HG02763 (cell line): ENCODE measurements at regions not wholly inside any gene's neighbourhood (a gene's known extent, or its start where the extent isn't known, plus 50 kb on each side); places are given as distances from the start of the nearest gene placed in this dataset.

Experiments
- ATAC-seq: cut with Tn5 transposase; IDR thresholded peaks from one replicate; pipeline ENCODE4 v1.9.1; 2021; ENCODE audit warnings: mild to moderate bottlenecking, moderate library complexity; ENCODE audit not compliant: unreplicated experiment

GRCh38 chr2:200013906-200014305 is 58.5 kb downstream of the MAIP1 start:
- no peak for ATAC-seq

DNA sequence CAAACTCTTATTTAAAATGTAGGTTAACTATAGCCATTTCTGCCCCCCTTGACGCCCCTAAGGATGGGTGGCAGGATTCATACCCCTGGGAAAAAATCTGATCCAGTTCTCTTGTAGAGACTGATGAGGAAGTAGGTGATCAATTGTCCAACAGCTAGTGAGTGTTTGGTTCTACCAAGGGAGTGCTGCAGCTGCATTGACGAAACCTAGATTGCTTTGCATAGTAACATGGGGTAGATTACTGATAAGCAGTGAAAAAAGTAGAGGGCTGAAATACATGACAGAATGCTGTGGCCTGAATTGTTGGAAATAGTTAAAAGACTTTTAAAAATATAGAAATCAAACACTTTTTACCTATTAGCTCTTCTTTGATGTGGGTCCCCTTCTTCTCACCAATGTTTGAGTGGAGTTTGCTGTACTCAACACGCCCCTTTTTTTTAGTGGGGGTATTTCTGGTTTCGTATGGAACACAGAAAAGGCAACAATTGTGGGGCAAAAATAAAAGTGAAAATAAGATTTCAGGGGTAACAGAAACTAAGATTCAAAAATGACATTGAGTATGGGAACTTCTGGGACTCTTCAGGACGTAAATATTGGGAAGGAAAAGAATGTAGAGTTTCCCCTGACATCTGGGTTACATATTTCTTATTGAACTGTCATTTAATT is 66.2 kb downstream of the MAIP1 start:
- peak; percentile 89 for ATAC-seq

GRCh38 chr2:200022511-200022910 is 67.1 kb downstream of the MAIP1 start:
- ATAC-seq, result no peak

GRCh38 chr2:200023570-200023969 is 68.2 kb downstream of the MAIP1 start:
- ATAC-seq, result no peak

GRCh38 chr2:200025717-200026116 is 70.3 kb downstream of the MAIP1 start:
- no peak for ATAC-seq

GRCh38 chr2:200026332-200027230 is 71.2 kb downstream of the MAIP1 start:
- no peak for ATAC-seq

DNA sequence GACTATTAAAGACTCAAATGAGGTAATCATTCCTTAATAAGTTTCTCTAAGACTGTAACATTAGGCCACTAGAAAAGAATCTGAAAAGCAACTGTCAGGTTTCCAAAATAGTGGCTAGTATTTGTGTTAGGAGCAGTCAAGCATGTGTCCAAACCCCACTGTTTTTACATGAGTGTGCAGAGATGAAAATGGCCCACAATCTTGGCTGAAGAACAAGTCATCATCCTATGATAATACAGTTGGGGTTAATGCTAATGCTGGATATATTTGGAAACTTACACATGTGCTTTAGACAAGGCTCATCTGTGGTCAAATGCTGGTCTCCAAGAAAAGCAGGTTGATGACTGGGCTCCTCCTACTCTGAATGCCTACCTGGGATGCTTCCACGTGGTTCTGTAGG is 73.6 kb downstream of the MAIP1 start:
- no peak for ATAC-seq

DNA sequence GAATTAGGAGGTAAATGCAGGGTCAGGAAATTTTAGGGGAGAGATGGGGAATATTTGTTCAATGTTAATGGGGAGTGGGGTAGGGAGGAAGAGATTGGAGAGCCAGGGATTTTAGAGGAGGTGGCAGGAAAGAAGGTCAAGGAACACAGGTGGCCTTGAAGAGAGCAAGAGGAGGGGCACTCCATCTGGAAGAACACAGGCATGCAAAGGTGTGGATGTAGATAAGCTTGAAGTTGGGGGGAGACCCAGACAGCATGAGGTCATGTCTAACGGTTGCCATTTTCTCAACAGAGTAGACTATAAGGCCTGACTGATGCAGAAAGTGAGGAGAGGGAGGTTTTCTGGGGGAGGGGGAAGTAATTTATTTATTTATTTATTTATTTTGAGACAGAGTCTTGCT is 77.5 kb downstream of the MAIP1 start:
- ATAC-seq, result no peak

GRCh38 chr2:200033929-200034328 is 78.5 kb downstream of the MAIP1 start:
- ATAC-seq, result no peak

DNA sequence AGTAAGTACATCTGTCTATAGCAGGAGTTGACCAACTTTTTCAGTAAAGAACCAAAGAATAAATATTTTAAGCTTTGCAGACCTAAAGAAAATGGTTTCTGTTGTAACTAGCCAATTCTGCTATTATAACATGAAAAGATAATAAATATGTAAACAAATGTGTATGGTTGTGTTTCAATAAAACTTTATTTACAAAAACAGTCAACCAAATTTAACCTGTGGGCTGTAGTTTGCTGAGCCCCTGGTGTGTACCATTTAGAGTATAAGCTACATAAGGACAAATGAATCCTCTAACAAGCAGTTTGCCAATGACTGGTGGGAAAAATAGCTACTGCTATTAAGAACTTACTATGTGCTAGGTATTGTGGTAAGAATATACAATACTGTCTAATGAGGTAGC is 79.4 kb downstream of the MAIP1 start:
- no peak for ATAC-seq

- ATAC-seq, result no peak
Measured at GRCh38 chr2:200039724-200040650, 84.6 kb downstream of the MAIP1 start.

DNA sequence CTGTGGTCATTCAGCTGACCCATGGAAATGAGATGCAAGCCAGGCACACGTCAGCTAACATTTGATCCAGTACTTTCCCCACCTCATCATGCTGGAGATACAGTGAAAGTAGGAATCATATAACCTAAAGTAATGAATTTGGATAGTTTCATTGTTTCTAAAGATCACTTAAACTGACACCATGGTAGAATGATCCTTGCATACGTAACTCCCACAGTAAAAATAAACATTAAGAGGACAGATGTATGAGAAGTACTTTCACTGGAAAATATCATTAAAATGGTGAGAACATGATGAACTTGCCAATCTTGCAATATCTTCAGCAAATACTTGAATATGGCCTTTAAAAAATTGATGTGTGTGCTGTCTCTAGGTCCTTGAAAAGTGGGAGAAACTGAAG is 85.4 kb downstream of the MAIP1 start:
- no peak for ATAC-seq

DNA sequence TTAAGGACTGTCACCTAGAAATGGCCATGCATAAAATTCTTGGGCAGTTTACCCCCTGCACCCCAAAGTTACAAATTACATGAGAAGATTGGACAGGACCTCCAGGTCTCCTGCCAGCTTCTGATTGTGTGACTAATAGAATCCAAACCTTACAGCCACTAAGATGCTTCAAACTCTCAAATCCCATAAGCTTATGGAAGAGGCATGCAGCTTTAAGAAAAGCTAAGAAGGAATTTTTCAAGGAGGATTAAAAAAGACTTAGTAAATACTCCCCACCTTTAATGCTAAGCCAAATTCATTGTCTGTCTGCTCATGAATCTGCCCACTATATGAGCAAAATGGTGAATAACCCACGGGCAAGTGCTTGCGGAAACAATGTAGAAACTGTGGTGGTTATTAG is 86.3 kb downstream of the MAIP1 start:
- no peak for ATAC-seq

GRCh38 chr2:200042102-200042735 is 86.8 kb downstream of the MAIP1 start:
- ATAC-seq, result no peak

- ATAC-seq, result no peak
Measured at GRCh38 chr2:200042944-200043343, 87.6 kb downstream of the MAIP1 start.

DNA sequence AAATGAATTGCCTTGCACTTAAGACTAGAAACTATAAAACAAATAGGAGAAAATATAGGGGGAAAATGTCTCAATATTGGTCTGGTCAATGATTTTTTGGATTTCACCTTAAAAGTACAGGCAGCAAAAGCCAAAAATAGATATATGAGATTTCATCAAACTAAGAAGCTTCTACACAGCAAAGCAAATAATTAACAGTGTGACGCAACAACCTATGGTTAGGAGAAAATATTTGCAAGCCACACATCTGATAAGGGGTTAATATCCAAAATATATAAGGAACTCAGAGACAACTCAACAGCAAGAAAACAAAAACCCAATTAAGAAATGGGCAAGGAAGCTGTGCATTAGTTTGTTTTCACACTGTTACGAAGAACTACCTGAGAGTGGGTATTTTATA is 89.1 kb downstream of the MAIP1 start:
- no peak for ATAC-seq

DNA sequence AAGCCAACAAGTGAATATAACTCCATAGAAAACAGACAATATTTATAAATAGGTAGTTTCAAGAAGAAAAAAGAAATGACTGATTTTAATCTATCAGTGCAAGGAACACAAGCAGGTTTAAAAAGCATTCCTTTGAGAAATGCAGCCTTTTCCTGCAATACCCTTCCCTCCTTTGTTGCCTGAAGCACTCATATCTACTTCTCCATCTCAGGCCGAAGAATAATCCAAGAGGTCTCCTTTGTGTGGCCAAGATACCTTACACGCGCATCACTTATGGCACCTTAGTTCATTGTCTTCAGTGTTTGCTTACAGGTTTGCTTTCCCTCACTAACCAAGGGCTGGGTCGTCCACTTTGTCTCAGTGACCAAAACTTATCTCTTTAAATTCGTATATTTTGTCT is 93.0 kb downstream of the MAIP1 start:
- no peak for ATAC-seq

DNA sequence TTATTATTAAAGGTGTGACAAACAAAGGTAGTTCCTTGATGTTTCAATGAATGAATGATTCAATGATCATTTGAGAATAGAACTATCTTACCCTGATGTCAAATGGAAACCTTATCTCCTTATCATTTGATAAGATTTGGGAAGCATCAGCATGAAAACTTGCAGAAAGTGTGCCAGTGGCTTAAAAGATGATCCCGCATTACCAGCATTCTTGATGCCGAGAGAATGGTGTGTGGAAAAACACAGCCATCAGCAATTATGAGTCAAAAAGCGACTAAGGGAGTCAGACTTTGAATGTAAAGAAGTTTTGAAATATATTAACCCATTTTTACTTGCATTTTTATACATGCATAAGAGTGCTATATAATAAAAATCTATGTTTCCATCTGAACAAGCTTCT is 93.7 kb downstream of the MAIP1 start:
- no peak for ATAC-seq

DNA sequence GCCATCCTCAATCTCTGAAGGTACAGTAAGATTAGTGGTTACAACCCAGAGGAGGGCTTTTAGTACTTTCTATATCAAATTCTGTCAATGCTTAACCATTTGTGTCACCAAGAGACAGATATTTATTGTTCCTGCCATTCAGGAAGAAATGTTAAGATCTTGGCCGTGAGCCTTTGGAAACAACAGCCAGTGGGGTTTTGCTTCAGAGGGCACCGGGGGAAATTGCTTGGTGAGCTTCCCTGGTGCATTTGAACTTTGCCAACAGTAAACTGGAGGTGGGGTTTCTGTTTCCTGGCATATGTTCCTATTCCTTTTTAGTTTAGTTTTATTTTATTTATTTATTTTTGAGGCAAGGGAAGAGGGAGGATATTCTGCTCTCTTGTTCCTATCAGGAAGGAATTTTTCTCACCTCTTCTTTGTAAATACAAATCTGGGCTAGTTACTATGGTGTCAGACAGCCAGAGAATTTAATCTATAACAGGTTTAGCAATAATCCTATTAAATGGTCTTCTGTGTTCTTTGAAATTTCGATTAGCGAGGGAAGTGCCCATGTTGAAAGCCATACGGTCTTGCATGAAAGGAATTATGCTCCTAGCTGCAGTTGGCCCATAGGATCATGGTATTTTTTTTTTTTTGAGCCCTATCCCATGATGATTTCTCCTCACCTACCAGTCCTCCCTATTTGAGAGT is 95.7 kb downstream of the MAIP1 start:
- no peak for ATAC-seq

DNA sequence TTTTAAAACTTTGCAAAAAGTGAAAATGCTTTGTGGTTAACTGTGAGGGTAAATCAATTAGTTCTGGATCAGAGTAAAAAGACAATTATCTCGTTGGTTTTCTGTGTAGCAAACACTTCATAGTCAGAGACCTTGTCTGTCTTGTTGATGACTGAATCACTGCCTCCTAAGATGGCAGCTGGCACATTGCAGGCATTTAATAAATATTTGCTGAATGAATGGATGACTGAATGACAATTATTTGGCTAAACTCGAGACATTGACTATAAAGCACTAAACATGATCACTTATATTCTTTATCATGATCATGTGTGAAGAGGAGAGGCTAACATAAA is 96.2 kb downstream of the MAIP1 start:
- no peak for ATAC-seq
